ENCODE measurements at regions not wholly inside any gene's neighbourhood (a gene's known extent, or its start where the extent isn't known, plus 50 kb on each side); places are given as distances from the start of the nearest gene placed in this dataset.

DNA sequence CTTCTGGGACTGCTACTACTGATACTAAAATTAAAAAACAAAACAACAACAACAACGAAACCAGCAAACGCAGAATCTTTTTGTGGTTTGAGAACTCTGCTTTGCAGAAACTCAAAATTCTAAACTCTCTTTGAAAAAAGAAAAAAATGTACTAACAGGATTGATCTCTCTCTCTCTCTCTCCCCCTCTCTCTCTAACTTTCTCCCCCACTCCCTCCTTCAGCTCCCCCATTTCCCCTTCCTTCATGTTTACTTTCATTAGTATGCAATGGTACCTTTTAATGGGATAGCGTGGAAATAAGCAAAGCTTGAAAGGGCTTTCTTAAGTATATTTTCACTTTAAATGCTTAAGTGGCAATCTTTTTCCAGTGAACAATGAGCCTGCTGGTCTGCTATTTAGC is 562.6 kb upstream of the ADGRL2 start:
- TF ChIP-seq CTCF (IDR thresholded peaks at IDR 0.05) (no peak), POLR2A (IDR thresholded peaks at IDR 0.05) (no peak)
